ENCODE measurements at regions not wholly inside any gene's neighbourhood (a gene's known extent, or its start where the extent isn't known, plus 50 kb on each side); places are given as distances from the start of the nearest gene placed in this dataset.

DNA sequence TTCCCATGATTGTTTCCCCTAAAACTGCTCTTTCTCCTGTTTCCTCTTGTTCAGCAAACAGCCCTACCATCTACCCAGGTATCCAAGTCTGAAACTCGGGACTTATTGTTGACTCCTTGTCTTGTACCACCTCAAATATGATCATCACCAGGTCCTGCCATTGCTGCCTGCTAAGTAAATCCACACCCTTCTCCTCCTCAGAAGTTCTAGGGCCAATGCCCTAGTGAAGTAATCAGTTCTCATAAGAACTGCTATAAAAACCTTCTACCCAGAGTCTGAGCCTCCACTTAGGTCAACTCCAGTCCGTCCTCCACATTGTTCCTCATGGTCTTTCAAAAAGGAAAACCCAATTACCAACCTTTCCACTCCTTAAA lies 77.0 kb upstream of the IL12A start:
- Mint-ChIP-seq H3K27me3 (ENCODE audit: unreplicated experiment) (no peaks in the 10 kb centered on the region), H3K4me1 (ENCODE audit: unreplicated experiment) (peaks cover 33% of the 10 kb centered on the region), H3K9me3 (ENCODE audit: unreplicated experiment) (no peaks in the 10 kb centered on the region), H3K36me3 (ENCODE audit: unreplicated experiment) (no peaks in the 10 kb centered on the region), H3K27ac (ENCODE audit: unreplicated experiment) (peak overlapping the region; percentile 94), H3K4me3 (ENCODE audit: unreplicated experiment) (peak overlapping the region; percentile 70)
- DNase-seq (ENCODE audit: extremely low spot score, unreplicated experiment) = no peak
- TF ChIP-seq, protein P1, sequence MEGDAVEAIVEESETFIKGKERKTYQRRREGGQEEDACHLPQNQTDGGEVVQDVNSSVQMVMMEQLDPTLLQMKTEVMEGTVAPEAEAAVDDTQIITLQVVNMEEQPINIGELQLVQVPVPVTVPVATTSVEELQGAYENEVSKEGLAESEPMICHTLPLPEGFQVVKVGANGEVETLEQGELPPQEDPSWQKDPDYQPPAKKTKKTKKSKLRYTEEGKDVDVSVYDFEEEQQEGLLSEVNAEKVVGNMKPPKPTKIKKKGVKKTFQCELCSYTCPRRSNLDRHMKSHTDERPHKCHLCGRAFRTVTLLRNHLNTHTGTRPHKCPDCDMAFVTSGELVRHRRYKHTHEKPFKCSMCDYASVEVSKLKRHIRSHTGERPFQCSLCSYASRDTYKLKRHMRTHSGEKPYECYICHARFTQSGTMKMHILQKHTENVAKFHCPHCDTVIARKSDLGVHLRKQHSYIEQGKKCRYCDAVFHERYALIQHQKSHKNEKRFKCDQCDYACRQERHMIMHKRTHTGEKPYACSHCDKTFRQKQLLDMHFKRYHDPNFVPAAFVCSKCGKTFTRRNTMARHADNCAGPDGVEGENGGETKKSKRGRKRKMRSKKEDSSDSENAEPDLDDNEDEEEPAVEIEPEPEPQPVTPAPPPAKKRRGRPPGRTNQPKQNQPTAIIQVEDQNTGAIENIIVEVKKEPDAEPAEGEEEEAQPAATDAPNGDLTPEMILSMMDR (IDR thresholded peaks at IDR 0.05) = no peak

DNA sequence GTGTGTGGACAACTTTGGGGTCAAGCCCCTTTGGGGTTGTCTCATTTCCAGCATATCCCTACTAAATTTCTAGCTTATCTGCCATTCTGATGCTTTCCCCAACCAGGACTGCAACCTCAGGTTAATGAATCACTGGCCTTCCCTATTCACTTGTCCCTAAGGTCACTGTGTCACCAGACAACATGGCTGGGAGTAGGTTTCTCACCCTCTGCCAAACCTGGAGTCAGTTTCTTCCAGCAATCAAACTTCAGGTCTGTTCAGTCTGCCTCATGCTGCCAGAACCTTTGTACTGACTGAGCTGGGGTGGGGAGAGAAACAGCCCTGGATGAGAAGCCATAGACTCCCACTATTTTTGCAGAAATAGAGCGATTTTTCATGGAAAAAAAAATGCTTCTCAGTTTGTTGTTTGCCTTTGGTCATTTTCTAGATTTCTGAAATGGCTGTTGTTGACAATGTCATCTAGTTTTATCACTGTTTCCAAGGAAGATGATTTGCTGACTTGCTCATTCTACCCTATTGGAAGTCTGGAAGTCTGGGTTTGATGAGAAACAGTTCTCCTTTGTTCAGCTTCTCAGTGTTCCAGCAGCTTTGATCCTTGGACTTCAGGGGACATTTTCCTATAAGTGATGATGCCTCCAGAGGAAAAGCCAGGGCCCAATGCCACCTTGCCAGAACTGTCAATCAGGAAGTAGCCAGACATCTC lies 74.8 kb upstream of the IL12A start:
- Mint-ChIP-seq H3K27me3 (ENCODE audit: unreplicated experiment) (no peaks in the 10 kb centered on the region), H3K27ac (ENCODE audit: unreplicated experiment) (peak overlapping the region; percentile 53), H3K36me3 (ENCODE audit: unreplicated experiment) (no peaks in the 10 kb centered on the region), H3K9me3 (ENCODE audit: unreplicated experiment) (no peaks in the 10 kb centered on the region), H3K4me3 (ENCODE audit: unreplicated experiment) (no peak overlapping the region), H3K4me1 (ENCODE audit: unreplicated experiment) (peaks cover 33% of the 10 kb centered on the region)
- TF ChIP-seq, protein P1 (IDR thresholded peaks at IDR 0.05) = no peak
- no peak for DNase-seq (ENCODE audit: extremely low spot score, unreplicated experiment)

DNA sequence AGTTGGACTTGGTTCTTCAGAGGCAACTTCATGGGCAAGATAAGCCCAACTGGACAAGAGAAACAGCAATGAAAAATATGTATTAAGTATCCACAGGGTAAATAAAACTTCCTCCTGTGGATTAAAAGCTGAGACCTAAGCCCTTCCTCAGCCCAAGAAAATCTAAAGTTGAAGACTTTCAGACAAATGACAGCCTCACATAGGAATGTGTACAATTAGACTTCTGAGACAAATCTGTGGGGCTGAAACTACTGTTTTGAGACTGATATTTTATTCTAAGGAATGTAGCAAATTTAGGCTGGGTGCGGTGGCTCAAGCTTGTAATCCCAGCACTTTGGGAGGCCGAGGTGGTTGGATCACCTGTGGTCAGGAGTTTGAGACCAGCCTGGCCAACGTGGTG lies 74.2 kb upstream of the IL12A start:
- H3K36me3 Mint-ChIP-seq (ENCODE audit: unreplicated experiment) = no peaks in the 10 kb centered on the region
- no peak for DNase-seq (ENCODE audit: extremely low spot score, unreplicated experiment)
- no peaks in the 10 kb centered on the region for H3K9me3 Mint-ChIP-seq (ENCODE audit: unreplicated experiment)
- H3K27me3 Mint-ChIP-seq (ENCODE audit: unreplicated experiment) = no peaks in the 10 kb centered on the region
- H3K4me1 Mint-ChIP-seq (ENCODE audit: unreplicated experiment) = peaks cover 34% of the 10 kb centered on the region
- H3K27ac Mint-ChIP-seq (ENCODE audit: unreplicated experiment) = peak overlapping the region; percentile 65
- H3K4me3 Mint-ChIP-seq (ENCODE audit: unreplicated experiment) = no peak overlapping the region
- TF ChIP-seq, protein P1 (IDR thresholded peaks at IDR 0.05) = no peak

DNA sequence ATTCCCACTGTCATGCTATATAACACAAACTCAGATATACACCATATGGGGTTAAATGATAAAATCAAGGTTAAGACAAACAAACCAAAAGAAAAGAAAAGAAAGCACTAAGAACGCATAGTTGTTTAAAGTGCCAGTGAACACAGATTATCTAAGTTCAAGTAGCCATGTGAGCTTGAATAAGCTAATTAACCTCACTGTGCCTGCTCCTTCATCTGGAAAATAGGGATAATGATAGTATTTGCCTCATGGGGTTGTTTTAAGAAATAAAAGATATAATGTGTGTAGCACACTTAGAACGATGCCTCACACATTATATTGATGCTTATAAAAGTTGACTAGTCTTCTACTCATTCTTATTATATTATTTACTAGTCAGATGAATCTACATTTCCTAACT lies 72.6 kb upstream of the IL12A start:
- Mint-ChIP-seq H3K36me3 (ENCODE audit: unreplicated experiment) (no peaks in the 10 kb centered on the region), H3K27me3 (ENCODE audit: unreplicated experiment) (no peaks in the 10 kb centered on the region), H3K4me3 (ENCODE audit: unreplicated experiment) (no peak overlapping the region), H3K9me3 (ENCODE audit: unreplicated experiment) (peaks cover 4% of the 10 kb centered on the region), H3K27ac (ENCODE audit: unreplicated experiment) (no peak overlapping the region), H3K4me1 (ENCODE audit: unreplicated experiment) (peaks cover 29% of the 10 kb centered on the region)
- TF ChIP-seq, protein P1 (IDR thresholded peaks at IDR 0.05) = no peak
- DNase-seq (ENCODE audit: extremely low spot score, unreplicated experiment) = no peak

DNA sequence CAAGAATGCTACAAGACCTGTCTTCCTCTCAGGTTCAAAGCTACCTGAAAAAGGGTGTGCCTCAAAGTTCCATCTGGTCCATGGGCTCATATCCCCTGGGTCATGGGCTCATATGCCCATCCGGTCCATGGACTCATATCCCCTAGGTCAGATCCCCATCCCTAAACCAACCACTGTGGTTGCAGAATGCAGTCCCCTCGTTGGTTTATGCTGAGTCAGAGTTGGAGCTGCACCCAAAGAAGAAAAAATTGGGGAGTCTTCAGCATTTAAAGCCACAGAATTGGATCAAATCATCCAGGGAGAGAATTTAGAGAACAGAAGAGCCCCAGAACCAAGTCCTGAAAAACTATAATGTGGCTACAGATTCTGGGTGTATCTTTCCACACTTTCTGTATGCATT lies 71.5 kb upstream of the IL12A start:
- no peak for DNase-seq (ENCODE audit: extremely low spot score, unreplicated experiment)
- H3K4me1 Mint-ChIP-seq (ENCODE audit: unreplicated experiment) = peaks cover 22% of the 10 kb centered on the region
- no peaks in the 10 kb centered on the region for H3K36me3 Mint-ChIP-seq (ENCODE audit: unreplicated experiment)
- H3K9me3 Mint-ChIP-seq (ENCODE audit: unreplicated experiment) = peaks cover 4% of the 10 kb centered on the region
- no peak overlapping the region for H3K27ac Mint-ChIP-seq (ENCODE audit: unreplicated experiment)
- TF ChIP-seq, protein P1 (IDR thresholded peaks at IDR 0.05) = no peak
- no peak overlapping the region for H3K4me3 Mint-ChIP-seq (ENCODE audit: unreplicated experiment)
- H3K27me3 Mint-ChIP-seq (ENCODE audit: unreplicated experiment) = no peaks in the 10 kb centered on the region
